CD8-positive, alpha-beta memory T cell (primary cell): ENCODE measurements at regions not wholly inside any gene's neighbourhood (a gene's known extent, or its start where the extent isn't known, plus 50 kb on each side); places are given as distances from the start of the nearest gene placed in this dataset.

Experiments
- CTCF ChIA-PET: fragments of 350-600 bp; sonication (Branson Sonifier 250); formaldehyde crosslinking; loops from one replicate; lab custom pipeline; 2021; ENCODE audit warnings: antibody characterized with exemption; lab: Charles Lee
- POLR2A ChIA-PET: fragments of 350-600 bp; sonication (Branson Sonifier 250); formaldehyde crosslinking; loops from one replicate; lab custom pipeline; 2021; ENCODE audit warnings: antibody characterized with exemption; lab: Charles Lee
- DNase-seq, 5 donors: peaks; one replicate each; pipeline versions ENCODE4 v3.0.0 to v3.0.0-alpha.2; 2020 to 2022; ENCODE audit warnings: mixed read lengths in 1 of 5
- H3K27ac ChIP-seq: one replicate; pipeline ENCODE4 v1.7.0; 2013; ENCODE audit warnings: low read depth, mild to moderate bottlenecking, low read length, moderate library complexity
- H3K27me3 ChIP-seq: 2 replicates; pipeline ENCODE4 v1.7.0; 2013; ENCODE audit warnings: low read length, mild to moderate bottlenecking; ENCODE audit not compliant: insufficient read depth, poor library complexity, severe bottlenecking
- H3K36me3 ChIP-seq: 2 replicates; pipeline ENCODE4 v1.7.0; 2013; ENCODE audit warnings: mild to moderate bottlenecking, low read length, moderate library complexity; ENCODE audit not compliant: insufficient read depth
- H3K4me1 ChIP-seq: 2 replicates; pipeline ENCODE4 v1.7.0; 2013; ENCODE audit warnings: mild to moderate bottlenecking, low read length, moderate library complexity; ENCODE audit not compliant: insufficient read depth
- H3K4me3 ChIP-seq: 2 replicates; pipeline ENCODE4 v1.7.0; 2013; ENCODE audit warnings: mild to moderate bottlenecking, low read length
- H3K9me3 ChIP-seq: 2 replicates; pipeline ENCODE4 v1.7.0; 2013; ENCODE audit warnings: mild to moderate bottlenecking, low read length
- H3K27ac Mint-ChIP-seq, 8 donors: one replicate each; pipeline ENCODE4 v1.8.0; 2020 to 2021; ENCODE audit warnings: mixed read lengths in 8 of 8, mild to moderate bottlenecking in 6 of 8, inconsistent platforms in 3 of 8, moderate library complexity in 3 of 8
- H3K27me3 Mint-ChIP-seq, 2 donors: one replicate each; pipeline ENCODE4 v1.8.0; 2020 to 2021; ENCODE audit warnings: mixed read lengths in 2 of 2, mild to moderate bottlenecking in 1 of 2, moderate library complexity in 1 of 2
- H3K36me3 Mint-ChIP-seq, 3 donors: one replicate each; pipeline ENCODE4 v1.8.0; 2020 to 2021; ENCODE audit warnings: mixed read lengths in 3 of 3, inconsistent platforms in 1 of 3, mild to moderate bottlenecking in 1 of 3
- H3K4me1 Mint-ChIP-seq, 3 donors: one replicate each; pipeline ENCODE4 v1.8.0; 2020 to 2021; ENCODE audit warnings: mixed read lengths in 3 of 3, inconsistent platforms in 1 of 3, mild to moderate bottlenecking in 1 of 3
- H3K4me3 Mint-ChIP-seq, 7 donors: one replicate each; pipeline ENCODE4 v1.8.0; 2020 to 2021; ENCODE audit warnings: mixed read lengths in 7 of 7, mild to moderate bottlenecking in 6 of 7, moderate library complexity in 4 of 7, inconsistent platforms in 2 of 7
- H3K9me3 Mint-ChIP-seq, 5 donors: one replicate each; pipeline ENCODE4 v1.8.0; 2020 to 2022; ENCODE audit warnings: mixed read lengths in 5 of 5, mild to moderate bottlenecking in 3 of 5, moderate library complexity in 2 of 5, inconsistent platforms in 1 of 5

- no peak for DNase-seq
- H3K27ac ChIP-seq: no peak overlapping the region
- no peaks in the 10 kb centered on the region for H3K27me3 ChIP-seq
- H3K36me3 ChIP-seq: no peaks in the 10 kb centered on the region
- POLR2A ChIA-PET: no interaction called here
- H3K4me3 Mint-ChIP-seq: no peak overlapping the region
- H3K4me1 ChIP-seq: no peaks in the 10 kb centered on the region
- H3K36me3 Mint-ChIP-seq: peaks cover 0 to 26% (median 5%) of the 10 kb centered on the region in 3 donors
- no peak overlapping the region for H3K4me3 ChIP-seq
- H3K27me3 Mint-ChIP-seq: no peaks in the 10 kb centered on the region
- no peaks in the 10 kb centered on the region for H3K9me3 ChIP-seq
- peaks cover 0 to 11% (median 8%) of the 10 kb centered on the region in 5 donors for H3K9me3 Mint-ChIP-seq
- H3K27ac Mint-ChIP-seq: no peak overlapping the region
- CTCF ChIA-PET: no interaction called here
- H3K4me1 Mint-ChIP-seq: no peaks in the 10 kb centered on the region
These were observed 172.8 kb upstream of the SATB1 start for GRCh38 chr3:18597919-18598318.

- Mint-ChIP-seq H3K36me3 (peaks cover 0 to 9% (median 0%) of the 10 kb centered on the region in 3 donors), H3K9me3 (peaks cover 0 to 5% (median 2%) of the 10 kb centered on the region in 5 donors), H3K4me1 (no peaks in the 10 kb centered on the region), H3K4me3 (no peak overlapping the region), H3K27ac (no peak overlapping the region), H3K27me3 (no peaks in the 10 kb centered on the region)
- no peak overlapping the region for H3K27ac ChIP-seq
- no peaks in the 10 kb centered on the region for H3K36me3 ChIP-seq
- ChIA-PET POLR2A (interaction anchor here (0.7 kb wide), 1 partner anchor 89 kb away, joined by 3 read pairs; no protein-coding TSS in a partner anchor), CTCF (interaction anchor here (1.3 kb wide), 1 partner anchor 204 kb away, joined by 3 read pairs; no protein-coding TSS in a partner anchor)
- H3K9me3 ChIP-seq: no peaks in the 10 kb centered on the region
- no peaks in the 10 kb centered on the region for H3K4me1 ChIP-seq
- no peak overlapping the region for H3K4me3 ChIP-seq
- no peak for DNase-seq
- no peaks in the 10 kb centered on the region for H3K27me3 ChIP-seq
These were observed 168.1 kb upstream of the SATB1 start for GRCh38 chr3:18593231-18593630.

- no peaks in the 10 kb centered on the region for H3K9me3 ChIP-seq
- no peaks in the 10 kb centered on the region for H3K27me3 ChIP-seq
- H3K27ac ChIP-seq: no peak overlapping the region
- POLR2A ChIA-PET: no interaction called here
- Mint-ChIP-seq H3K4me1 (no peaks in the 10 kb centered on the region), H3K27me3 (no peaks in the 10 kb centered on the region), H3K9me3 (no peaks in the 10 kb centered on the region), H3K27ac (peak overlapping the region in 1 of 8 donors; percentile 30), H3K4me3 (no peak overlapping the region), H3K36me3 (no peaks in the 10 kb centered on the region)
- H3K4me3 ChIP-seq: no peak overlapping the region
- no peaks in the 10 kb centered on the region for H3K36me3 ChIP-seq
- H3K4me1 ChIP-seq: no peaks in the 10 kb centered on the region
- DNase-seq: no peak
- CTCF ChIA-PET: no interaction called here
These were observed 166.0 kb upstream of the SATB1 start for GRCh38 chr3:18591120-18591519.

GRCh38 chr3:18586076-18586475 is 160.9 kb upstream of the SATB1 start:
- Histone ChIP-seq H3K36me3 (no peaks in the 10 kb centered on the region), H3K4me3 (no peak overlapping the region), H3K9me3 (no peaks in the 10 kb centered on the region), H3K27me3 (no peaks in the 10 kb centered on the region), H3K4me1 (no peaks in the 10 kb centered on the region), H3K27ac (no peak overlapping the region)
- ChIA-PET CTCF (no interaction called here), POLR2A (no interaction called here)
- no peak overlapping the region for H3K4me3 Mint-ChIP-seq
- no peak overlapping the region for H3K27ac Mint-ChIP-seq
- no peak for DNase-seq
- H3K9me3 Mint-ChIP-seq: peaks cover 0 to 7% (median 1%) of the 10 kb centered on the region in 5 donors
- peaks cover 1 to 5% (median 4%) of the 10 kb centered on the region in 3 donors for H3K4me1 Mint-ChIP-seq
- peaks cover 0 to 13% (median 2%) of the 10 kb centered on the region in 3 donors for H3K36me3 Mint-ChIP-seq
- no peaks in the 10 kb centered on the region for H3K27me3 Mint-ChIP-seq

- Histone ChIP-seq H3K27ac (no peak overlapping the region), H3K4me1 (no peaks in the 10 kb centered on the region), H3K36me3 (no peaks in the 10 kb centered on the region), H3K27me3 (no peaks in the 10 kb centered on the region), H3K9me3 (no peaks in the 10 kb centered on the region), H3K4me3 (no peak overlapping the region)
- Mint-ChIP-seq H3K4me1 (peaks cover 1 to 5% (median 4%) of the 10 kb centered on the region in 3 donors), H3K4me3 (no peak overlapping the region), H3K36me3 (peaks cover 0 to 18% (median 2%) of the 10 kb centered on the region in 3 donors), H3K9me3 (peaks cover 0 to 7% (median 1%) of the 10 kb centered on the region in 5 donors), H3K27ac (no peak overlapping the region), H3K27me3 (no peaks in the 10 kb centered on the region)
- ChIA-PET POLR2A (no interaction called here), CTCF (no interaction called here)
- DNase-seq: no peak
These were observed 160.1 kb upstream of the SATB1 start for GRCh38 chr3:18585004-18585968.

GRCh38 chr3:18580268-18580667 is 155.1 kb upstream of the SATB1 start:
- POLR2A ChIA-PET: no interaction called here

GRCh38 chr3:18579661-18580060 is 154.5 kb upstream of the SATB1 start:
- Mint-ChIP-seq H3K27ac (peak overlapping the region in 1 of 8 donors; percentile 48), H3K9me3 (peaks cover 0 to 7% (median 1%) of the 10 kb centered on the region in 5 donors), H3K27me3 (no peaks in the 10 kb centered on the region), H3K4me1 (no peaks in the 10 kb centered on the region), H3K4me3 (no peak overlapping the region), H3K36me3 (peaks cover 0 to 23% (median 9%) of the 10 kb centered on the region in 3 donors)
- Histone ChIP-seq H3K27me3 (no peaks in the 10 kb centered on the region), H3K4me1 (no peaks in the 10 kb centered on the region), H3K36me3 (no peaks in the 10 kb centered on the region), H3K4me3 (no peak overlapping the region), H3K27ac (no peak overlapping the region), H3K9me3 (no peaks in the 10 kb centered on the region)
- ChIA-PET POLR2A (no interaction called here), CTCF (no interaction called here)
- no peak for DNase-seq

More at GRCh38 chr3:18580268-18580667, 155.1 kb upstream of the SATB1 start:
- no peak overlapping the region for H3K4me3 Mint-ChIP-seq
- CTCF ChIA-PET: no interaction called here
- no peak for DNase-seq
- H3K27me3 ChIP-seq: no peaks in the 10 kb centered on the region
- no peaks in the 10 kb centered on the region for H3K9me3 ChIP-seq
- no peaks in the 10 kb centered on the region for H3K4me1 ChIP-seq
- no peak overlapping the region for H3K27ac Mint-ChIP-seq
- no peak overlapping the region for H3K27ac ChIP-seq
- H3K9me3 Mint-ChIP-seq: peaks cover 0 to 7% (median 1%) of the 10 kb centered on the region in 5 donors
- H3K4me1 Mint-ChIP-seq: peaks cover 1 to 4% (median 4%) of the 10 kb centered on the region in 3 donors
- no peaks in the 10 kb centered on the region for H3K27me3 Mint-ChIP-seq
- H3K36me3 ChIP-seq: no peaks in the 10 kb centered on the region
- no peak overlapping the region for H3K4me3 ChIP-seq
- H3K36me3 Mint-ChIP-seq: peaks cover 0 to 25% (median 9%) of the 10 kb centered on the region in 3 donors

- Histone ChIP-seq H3K4me1 (no peaks in the 10 kb centered on the region), H3K27me3 (no peaks in the 10 kb centered on the region), H3K9me3 (no peaks in the 10 kb centered on the region), H3K4me3 (no peak overlapping the region), H3K36me3 (no peaks in the 10 kb centered on the region), H3K27ac (no peak overlapping the region)
- POLR2A ChIA-PET: no interaction called here
- Mint-ChIP-seq H3K27ac (peak overlapping the region in 1 of 8 donors; percentile 44), H3K4me3 (no peak overlapping the region), H3K36me3 (peaks cover 0 to 19% (median 7%) of the 10 kb centered on the region in 3 donors), H3K27me3 (peaks cover 0 to 3% of the 10 kb centered on the region in 2 donors), H3K9me3 (no peaks in the 10 kb centered on the region), H3K4me1 (no peaks in the 10 kb centered on the region)
- CTCF ChIA-PET: no interaction called here
- DNase-seq: no peak
These were observed 150.4 kb upstream of the SATB1 start for GRCh38 chr3:18575573-18575972.
